HepG2 (cell line): ENCODE measurements at regions not wholly inside any gene's neighbourhood (a gene's known extent, or its start where the extent isn't known, plus 50 kb on each side); places are given as distances from the start of the nearest gene placed in this dataset.

Experiments
- ATAC-seq: fragments of 200-7000 bp; cut with Tn5 transposase; 3 replicates; pipeline ENCODE4 v1.9.1; 2020; ENCODE audit warnings: mild to moderate bottlenecking, moderate library complexity
- BruUV-seq: library from RNA; stranded (reverse); fragments of 400-500 nt; replicated peaks from 2 replicates; lab custom pipeline; 2021; lab: Mats Ljungman, UMichigan
- CTCF ChIA-PET: fragments of 300-600 bp; formaldehyde crosslinking; extraction: SDS; loops from one replicate; lab custom pipeline; 2021; ENCODE audit warnings: low total read pairs, inconsistent platforms, low intra/inter-chr PET ratio; lab: Yijun Ruan, JAX
- POLR2A ChIA-PET: fragments of 350-600 bp; sonication (Branson Sonifier 250); formaldehyde crosslinking; loops from one replicate; lab custom pipeline; 2020; ENCODE audit warnings: antibody characterized with exemption, inconsistent platforms; lab: Yijun Ruan, JAX
- DNase-seq: peaks from one replicate; pipeline ENCODE4 v3.0.0-alpha.2; 2015; ENCODE audit warnings: low spot score
- FAIRE-seq: peaks from 3 replicates; lab custom pipeline; 2011; peaks lifted over from hg19 to GRCh38; lab: Jason Lieb, UNC
- H2AFZ ChIP-seq: one replicate; pipeline ENCODE4 v1.6.1; 2011; ENCODE audit warnings: low read length, inconsistent platforms
- H3K27ac ChIP-seq: fragments of 300-600 bp; 3 replicates; pipeline ENCODE4 v1.8.0; 2011; ENCODE audit warnings: mixed run types, mild to moderate bottlenecking, mixed read lengths, low read length, inconsistent platforms; ENCODE audit not compliant: insufficient read depth; ENCODE audit errors: extremely low read length
- H3K27me3 ChIP-seq, 2 experiments: fragments of 200-600 bp in 1 of 2; 2 replicates in 1 of 2; 3 replicates in 1 of 2; pipeline versions ENCODE4 v1.6.0 to v1.8.0; 2011; ENCODE audit warnings: low read length in 2 of 2, mild to moderate bottlenecking in 2 of 2, moderate library complexity in 2 of 2, inconsistent platforms in 1 of 2; ENCODE audit not compliant: insufficient read depth in 2 of 2, control insufficient read depth in 1 of 2
- H3K36me3 ChIP-seq, 2 experiments: fragments of 200-600 bp in 1 of 2; replicated peaks in 1 of 2; 2 replicates in 1 of 2; 3 replicates in 1 of 2; pipeline versions ENCODE4 v1.5.1 to v1.8.0; 2011; ENCODE audit warnings: low read length in 2 of 2, inconsistent platforms in 1 of 2; ENCODE audit not compliant: insufficient read depth in 2 of 2, control insufficient read depth in 1 of 2
- H3K4me1 ChIP-seq: 2 replicates; pipeline ENCODE4 v1.5.1; 2012; ENCODE audit warnings: low read length, inconsistent platforms; ENCODE audit not compliant: insufficient read depth
- H3K4me2 ChIP-seq: 2 replicates; pipeline ENCODE4 v1.6.0; 2011; ENCODE audit warnings: low read depth, low read length, inconsistent platforms
- H3K4me3 ChIP-seq, 3 experiments: fragments of 200-600 bp in 1 of 3; sonication (generic), shearing (Covaris generic) in 1 of 3; replicated peaks in 1 of 3; 2 replicates each; pipeline ENCODE4 v1.5.1; 2011 to 2016; ENCODE audit warnings: low read length in 3 of 3, inconsistent platforms in 2 of 3, low read depth in 2 of 3, mild to moderate bottlenecking in 2 of 3, control low read depth in 1 of 3, mixed read lengths in 1 of 3; ENCODE audit not compliant: insufficient read depth in 1 of 3
- H3K79me2 ChIP-seq: one replicate; pipeline ENCODE4 v1.6.1; 2011; ENCODE audit warnings: low read length, inconsistent platforms; ENCODE audit not compliant: insufficient read depth
- H3K9ac ChIP-seq: 2 replicates; pipeline ENCODE4 v1.6.0; 2011; ENCODE audit warnings: mild to moderate bottlenecking, low read depth, low read length, inconsistent platforms; ENCODE audit not compliant: insufficient read depth
- H3K9me3 ChIP-seq: 2 replicates; pipeline ENCODE4 v1.5.1; 2012; ENCODE audit warnings: mild to moderate bottlenecking, low read length
- H4K20me1 ChIP-seq: 2 replicates; pipeline ENCODE4 v1.6.0; 2011; ENCODE audit warnings: inconsistent platforms, mild to moderate bottlenecking, low read length, moderate library complexity; ENCODE audit not compliant: insufficient read depth
- BRCA1 ChIP-seq: sonication (generic); formaldehyde crosslinking; IDR thresholded peaks from 2 replicates; pipeline ENCODE4 v1.4.0; 2020; ENCODE audit warnings: missing genetic modification reagents
- BRD4 ChIP-seq: sonication (generic); formaldehyde crosslinking; IDR thresholded peaks from 2 replicates; pipeline ENCODE4 v1.4.0; 2020; ENCODE audit warnings: missing genetic modification reagents
- GLI4 ChIP-seq: sonication (generic); formaldehyde crosslinking; IDR thresholded peaks from 2 replicates; pipeline ENCODE4 v1.5.1; 2020; ENCODE audit warnings: missing genetic modification reagents, mild to moderate bottlenecking, moderate library complexity, borderline replicate concordance
- HNRNPUL1 ChIP-seq: fragments of 200-400 bp; formaldehyde crosslinking; IDR thresholded peaks from 2 replicates; pipeline ENCODE4 v1.6.1; 2017; ENCODE audit warnings: low read depth, mild to moderate bottlenecking, low read length, moderate library complexity
- KDM6A ChIP-seq: IDR thresholded peaks from 2 replicates; pipeline ENCODE4 v1.6.1; 2016; ENCODE audit warnings: low read depth
- MEIS1 ChIP-seq: sonication (generic); formaldehyde crosslinking; IDR thresholded peaks from 2 replicates; pipeline ENCODE4 v1.9.0; 2021; ENCODE audit warnings: mild to moderate bottlenecking, missing genetic modification reagents, moderate library complexity, borderline replicate concordance
- MXD4 ChIP-seq: IDR thresholded peaks from 2 replicates; pipeline ENCODE4 v1.6.1; 2016; ENCODE audit warnings: mild to moderate bottlenecking, missing biosample characterization, missing genetic modification reagents
- RBAK ChIP-seq: sonication (generic); formaldehyde crosslinking; IDR thresholded peaks from 2 replicates; pipeline ENCODE4 v1.5.1; 2020; ENCODE audit warnings: mild to moderate bottlenecking, missing genetic modification reagents
- RBM39 ChIP-seq: fragments of 200-400 bp; formaldehyde crosslinking; IDR thresholded peaks from one replicate; pipeline ENCODE4 v1.6.1; 2018; ENCODE audit warnings: antibody characterized with exemption, mild to moderate bottlenecking, low read depth, low read length; ENCODE audit not compliant: poor library complexity, severe bottlenecking
- TEAD2 ChIP-seq: sonication (generic); formaldehyde crosslinking; IDR thresholded peaks from 2 replicates; pipeline ENCODE4 v1.9.0; 2021; ENCODE audit warnings: missing genetic modification reagents
- YEATS2 ChIP-seq: sonication (generic); formaldehyde crosslinking; IDR thresholded peaks from 2 replicates; pipeline ENCODE4 v1.4.0; 2020; ENCODE audit warnings: missing genetic modification reagents, borderline replicate concordance
- ZFY ChIP-seq: sonication (generic); formaldehyde crosslinking; IDR thresholded peaks from 2 replicates; pipeline ENCODE4 v1.4.0; 2020; ENCODE audit warnings: missing genetic modification reagents
- ZNF205 ChIP-seq: IDR thresholded peaks from 2 replicates; pipeline ENCODE4 v1.6.1; 2018; ENCODE audit warnings: missing biosample characterization, missing genetic modification reagents
- ZNF234 ChIP-seq: sonication (generic); formaldehyde crosslinking; conservative IDR thresholded peaks from 2 replicates; pipeline ENCODE4 v1.5.1; 2020; ENCODE audit warnings: mild to moderate bottlenecking, missing genetic modification reagents
- ZNF280D ChIP-seq: sonication (generic); formaldehyde crosslinking; IDR thresholded peaks from 2 replicates; pipeline ENCODE4 v1.5.1; 2020; ENCODE audit warnings: mild to moderate bottlenecking, missing genetic modification reagents
- ZNF549 ChIP-seq: sonication (generic); formaldehyde crosslinking; IDR thresholded peaks from 2 replicates; pipeline ENCODE4 v1.5.0; 2020; ENCODE audit warnings: missing genetic modification reagents
- ZNF556 ChIP-seq: sonication (generic); formaldehyde crosslinking; IDR thresholded peaks from 2 replicates; pipeline ENCODE4 v1.4.0; 2020; ENCODE audit warnings: mild to moderate bottlenecking, missing genetic modification reagents, borderline replicate concordance
- WGBS: methylation state at CpG from one replicate; pipeline ENCODE4 v1.1.6; 2017; ENCODE audit warnings: low lambda C conversion rate; 5-methylcytosine and 5-hydroxymethylcytosine counted together
- in situ Hi-C: cut with HindIII; loops from 2 replicates; pipeline ENCODE4 v1.10.0; 2017; ENCODE audit warnings: low pct_unique_long_range_greater_than_20kb; ENCODE audit not compliant: extremely low pct_ligation_motif_present
- intact Hi-C: fragments of 100-400 bp; cut with micrococcal nuclease; formaldehyde crosslinking; loops from one replicate; pipeline ENCODE4 v1.10.0; 2022; ENCODE audit not compliant: unreplicated experiment

DNA sequence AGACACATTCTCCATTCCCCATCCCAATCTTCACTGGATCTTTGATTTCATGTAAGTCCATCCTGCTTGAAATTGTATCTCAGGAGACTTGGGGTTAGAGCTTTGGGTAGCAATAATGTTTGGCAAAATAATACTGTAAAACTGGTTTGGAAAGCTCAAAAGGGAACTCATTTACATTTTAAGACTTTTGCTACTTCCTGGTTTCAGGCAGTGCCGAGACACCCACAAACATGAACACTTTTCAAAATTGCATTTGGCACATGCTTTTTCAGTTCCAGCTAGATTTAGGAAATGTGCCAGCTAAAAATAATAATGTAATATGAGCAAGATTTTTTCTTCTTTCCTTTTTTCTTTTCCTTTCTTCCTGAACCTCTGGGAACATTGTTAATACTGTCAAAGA, 145.7 kb upstream of the CBLB start:
- TF ChIP-seq ZNF556: no peak
- TF ChIP-seq, all 625 proteins: peak for 0
- Histone ChIP-seq H3K4me1 (no peaks in the 10 kb centered on the region), H2AFZ (no peak overlapping the region), H3K4me2 (no peak overlapping the region), H3K27ac (no peak overlapping the region), H3K79me2 (no peaks in the 10 kb centered on the region), H3K36me3 (no peaks in the 10 kb centered on the region), H3K9me3 (no peaks in the 10 kb centered on the region), H3K9ac (no peak overlapping the region), H3K4me3 (no peak overlapping the region), H4K20me1 (no peaks in the 10 kb centered on the region), H3K27me3 (no peaks in the 10 kb centered on the region; a peak in 1 of 5 replicates)
- DNase-seq: no peak
- WGBS: 0% methylated on average over 1 of the region's 1 CpG
- ChIA-PET POLR2A (no interaction called here), CTCF (no interaction called here)
- no TSS peak for BruUV-seq
- intact Hi-C loops (no loop called here), in situ Hi-C loops (no loop called here)
- no peak for ATAC-seq
- FAIRE-seq: no peak

GRCh38 chr3:106014971-106015370, 146.2 kb upstream of the CBLB start:
- no peaks in the 10 kb centered on the region for H3K79me2 ChIP-seq
- H3K27ac ChIP-seq: no peak overlapping the region

More at GRCh38 chr3:106014971-106015370, 146.2 kb upstream of the CBLB start:
- FAIRE-seq (no peak), DNase-seq (no peak), ATAC-seq (no peak)
- ChIA-PET CTCF (no interaction called here), POLR2A (no interaction called here)
- BruUV-seq: no TSS peak
- H4K20me1 ChIP-seq: no peaks in the 10 kb centered on the region
- in situ Hi-C loops (no loop called here), intact Hi-C loops (no loop called here)
- H3K36me3 ChIP-seq: no peaks in the 10 kb centered on the region
- no peaks in the 10 kb centered on the region for H3K4me1 ChIP-seq
- H3K9me3 ChIP-seq: no peaks in the 10 kb centered on the region
- WGBS: 39% methylated on average over 3 of the region's 3 CpGs
- no peak overlapping the region for H3K4me2 ChIP-seq
- H3K4me3 ChIP-seq: no peak overlapping the region
- TF ChIP-seq GLI4 (CRISPR knock-in tag) (no peak), KDM6A (no peak), ZFY (CRISPR knock-in tag) (no peak), ZNF234 (CRISPR knock-in tag) (no peak), HNRNPUL1 (no peak), MXD4 (CRISPR knock-in tag) (no peak), ZNF280D (CRISPR knock-in tag) (no peak), RBM39 (no peak), ZNF549 (CRISPR knock-in tag) (no peak), BRCA1 (CRISPR knock-in tag) (no peak), YEATS2 (CRISPR knock-in tag) (no peak), MEIS1 (CRISPR knock-in tag) (no peak), RBAK (no peak), ZNF205 (CRISPR knock-in tag) (no peak), BRD4 (CRISPR knock-in tag) (no peak), TEAD2 (CRISPR knock-in tag) (no peak)
- no peak overlapping the region for H3K9ac ChIP-seq
- H2AFZ ChIP-seq: no peak overlapping the region
- no peaks in the 10 kb centered on the region; a peak in 1 of 5 replicates for H3K27me3 ChIP-seq
